ENCODE measurements at regions not wholly inside any gene's neighbourhood (a gene's known extent, or its start where the extent isn't known, plus 50 kb on each side); places are given as distances from the start of the nearest gene placed in this dataset.

DNA sequence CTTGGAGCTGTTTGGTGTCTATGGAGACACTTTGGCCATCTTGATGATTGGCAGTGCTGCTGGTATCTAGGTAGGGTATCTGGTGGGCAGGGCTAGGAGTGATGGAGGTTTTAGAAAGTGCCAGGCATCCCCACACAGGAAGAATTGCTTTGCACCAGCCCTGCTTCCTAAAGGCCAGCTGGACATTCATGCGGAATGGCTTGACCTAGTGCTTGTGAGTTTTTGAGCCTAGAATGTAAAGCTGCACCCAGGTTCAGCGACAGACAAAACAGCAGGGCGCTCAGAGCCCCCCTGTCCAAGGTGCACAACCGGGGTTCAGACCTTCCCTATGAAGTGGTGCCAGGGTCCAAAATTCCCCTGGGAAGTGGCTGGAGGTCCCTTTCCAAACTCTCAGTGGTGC is 93.1 kb downstream of the ING1 start:
- DNase-seq (no peak), ATAC-seq (no peak)
- intact Hi-C loops (cut with DNase I) = no loop called here
- TF ChIP-seq, protein P1, sequence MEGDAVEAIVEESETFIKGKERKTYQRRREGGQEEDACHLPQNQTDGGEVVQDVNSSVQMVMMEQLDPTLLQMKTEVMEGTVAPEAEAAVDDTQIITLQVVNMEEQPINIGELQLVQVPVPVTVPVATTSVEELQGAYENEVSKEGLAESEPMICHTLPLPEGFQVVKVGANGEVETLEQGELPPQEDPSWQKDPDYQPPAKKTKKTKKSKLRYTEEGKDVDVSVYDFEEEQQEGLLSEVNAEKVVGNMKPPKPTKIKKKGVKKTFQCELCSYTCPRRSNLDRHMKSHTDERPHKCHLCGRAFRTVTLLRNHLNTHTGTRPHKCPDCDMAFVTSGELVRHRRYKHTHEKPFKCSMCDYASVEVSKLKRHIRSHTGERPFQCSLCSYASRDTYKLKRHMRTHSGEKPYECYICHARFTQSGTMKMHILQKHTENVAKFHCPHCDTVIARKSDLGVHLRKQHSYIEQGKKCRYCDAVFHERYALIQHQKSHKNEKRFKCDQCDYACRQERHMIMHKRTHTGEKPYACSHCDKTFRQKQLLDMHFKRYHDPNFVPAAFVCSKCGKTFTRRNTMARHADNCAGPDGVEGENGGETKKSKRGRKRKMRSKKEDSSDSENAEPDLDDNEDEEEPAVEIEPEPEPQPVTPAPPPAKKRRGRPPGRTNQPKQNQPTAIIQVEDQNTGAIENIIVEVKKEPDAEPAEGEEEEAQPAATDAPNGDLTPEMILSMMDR (IDR thresholded peaks at IDR 0.05) = no peak
- Histone ChIP-seq H3K4me1 (peaks cover 1% of the 10 kb centered on the region), H3K4me3 (no peak overlapping the region), H3K36me3 (ENCODE audit: insufficient read depth in 1 of 2, low read depth in 1 of 2) (no peaks in the 10 kb centered on the region), H3K27me3 (ENCODE audit: insufficient read depth in 3 of 3, low read length in 2 of 3) (peaks cover 0 to 4% (median 2%) of the 10 kb centered on the region in 3 donors), H3K9me3 (no peaks in the 10 kb centered on the region), H3K27ac (no peak overlapping the region)
- 95 to 98% (median 95%) methylated on average over 4 of the region's 4 CpGs for WGBS, 3 donors

DNA sequence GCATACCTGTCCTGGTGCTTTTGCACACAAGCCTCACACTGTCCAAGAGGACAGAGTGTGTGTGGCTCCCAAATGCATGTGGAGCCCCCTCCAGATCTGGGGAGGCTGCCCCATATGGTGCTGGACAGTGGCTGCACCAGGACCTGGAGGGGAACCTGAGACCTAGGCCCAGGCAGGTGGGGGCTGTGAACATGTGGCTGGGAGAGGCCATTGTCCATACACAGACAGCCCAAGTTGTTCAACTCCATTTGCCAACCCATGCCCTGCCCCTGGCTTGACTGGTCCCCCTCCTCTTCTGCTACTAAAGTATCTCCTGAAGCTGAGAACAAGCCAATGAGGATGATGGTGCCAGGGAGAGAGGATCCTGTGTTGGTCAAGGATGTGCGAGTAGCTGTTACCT is 94.0 kb downstream of the ING1 start:
- H3K9me3 ChIP-seq = no peaks in the 10 kb centered on the region
- ATAC-seq (no peak), DNase-seq (no peak)
- H3K27me3 ChIP-seq (ENCODE audit: insufficient read depth in 3 of 3, low read length in 2 of 3) = peaks cover 0 to 2% (median 0%) of the 10 kb centered on the region in 3 donors
- H3K36me3 ChIP-seq (ENCODE audit: insufficient read depth in 1 of 2, low read depth in 1 of 2) = no peaks in the 10 kb centered on the region
- H3K4me3 ChIP-seq = no peak overlapping the region
- TF ChIP-seq, protein P1 (IDR thresholded peaks at IDR 0.05) = no peak
- WGBS, 3 donors = 84 to 97% (median 85%) methylated on average over 1 of the region's 1 CpG
- H3K27ac ChIP-seq = no peak overlapping the region
- peaks cover 9% of the 10 kb centered on the region for H3K4me1 ChIP-seq
- intact Hi-C loops (cut with DNase I) = no loop called here

DNA sequence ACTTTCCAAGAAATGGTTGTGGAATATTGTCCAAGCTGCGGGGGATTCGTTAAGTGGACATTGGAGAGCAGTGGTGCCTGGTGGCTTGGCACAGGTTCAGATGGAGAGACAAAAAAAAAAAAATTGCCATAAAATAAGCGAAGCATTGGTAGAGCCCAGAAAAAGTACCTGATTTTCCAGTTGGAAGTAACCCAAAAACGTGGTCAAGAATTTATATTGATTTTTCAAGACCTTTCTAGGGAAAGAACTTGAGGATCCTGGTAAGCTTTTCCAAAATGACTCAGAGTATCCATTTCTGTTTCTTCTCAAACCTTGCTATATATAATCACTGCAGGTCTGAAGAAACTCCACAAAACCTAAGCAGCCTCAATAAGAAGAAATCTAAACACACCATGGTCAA is 94.6 kb downstream of the ING1 start:
- Histone ChIP-seq H3K9me3 (no peaks in the 10 kb centered on the region), H3K36me3 (ENCODE audit: insufficient read depth in 1 of 2, low read depth in 1 of 2) (no peaks in the 10 kb centered on the region), H3K27me3 (ENCODE audit: insufficient read depth in 3 of 3, low read length in 2 of 3) (peaks cover 0 to 2% (median 0%) of the 10 kb centered on the region in 3 donors), H3K27ac (no peak overlapping the region), H3K4me3 (no peak overlapping the region), H3K4me1 (peaks cover 9% of the 10 kb centered on the region)
- WGBS, 3 donors = 56 to 76% (median 60%) methylated on average over 4 of the region's 4 CpGs
- intact Hi-C loops (cut with DNase I) = no loop called here
- ATAC-seq (no peak), DNase-seq (no peak)
- TF ChIP-seq, protein P1 (IDR thresholded peaks at IDR 0.05) = no peak

DNA sequence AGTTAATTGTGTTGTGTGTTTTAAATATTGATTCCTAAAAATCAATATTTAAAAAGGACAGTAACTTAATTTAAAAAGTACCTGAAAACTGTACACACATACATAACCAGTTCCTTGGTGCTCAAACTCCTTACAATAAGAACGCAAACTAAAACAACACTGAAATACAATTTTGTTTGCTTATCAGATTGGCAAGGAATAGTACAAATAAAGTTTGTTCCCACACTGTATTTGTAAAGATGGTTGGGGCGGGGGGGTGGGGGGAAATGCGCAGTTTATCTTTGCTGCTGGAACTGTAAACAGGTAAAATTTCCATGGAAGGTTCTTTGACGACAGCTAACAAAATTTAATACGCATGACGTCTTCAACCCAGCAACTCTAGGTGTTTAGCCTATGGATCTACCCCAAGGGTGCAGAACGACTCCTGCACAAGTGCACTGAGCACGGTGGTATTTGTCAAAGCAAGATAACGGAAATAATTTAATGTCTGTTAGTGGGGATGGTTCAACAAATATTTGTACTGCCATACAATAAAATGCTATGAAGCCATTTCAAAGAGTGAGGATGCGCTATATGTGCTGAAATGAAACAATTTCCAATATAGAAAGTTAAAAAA is 96.5 kb downstream of the ING1 start:
- Histone ChIP-seq H3K4me1 (peaks cover 9% of the 10 kb centered on the region), H3K9me3 (no peaks in the 10 kb centered on the region), H3K36me3 (ENCODE audit: insufficient read depth in 1 of 2, low read depth in 1 of 2) (no peaks in the 10 kb centered on the region), H3K27me3 (ENCODE audit: insufficient read depth in 3 of 3, low read length in 2 of 3) (peaks cover 0 to 2% (median 0%) of the 10 kb centered on the region in 3 donors), H3K27ac (no peak overlapping the region), H3K4me3 (no peak overlapping the region)
- intact Hi-C loops (cut with DNase I) = loop anchor here in 1 of 2 donors (10.0 kb wide), 2 partner anchors 95 to 355 kb away; partner anchors contain the start of gene ING1
- ATAC-seq (no peak), DNase-seq (no peak)
- TF ChIP-seq, protein P1 (IDR thresholded peaks at IDR 0.05) = no peak
- 86 to 90% (median 88%) methylated on average over 10 of the region's 10 CpGs for WGBS, 3 donors

All from psoas muscle (tissue), 7 donors.